ENCODE measurements at regions not wholly inside any gene's neighbourhood (a gene's known extent, or its start where the extent isn't known, plus 50 kb on each side); places are given as distances from the start of the nearest gene placed in this dataset.

DNA sequence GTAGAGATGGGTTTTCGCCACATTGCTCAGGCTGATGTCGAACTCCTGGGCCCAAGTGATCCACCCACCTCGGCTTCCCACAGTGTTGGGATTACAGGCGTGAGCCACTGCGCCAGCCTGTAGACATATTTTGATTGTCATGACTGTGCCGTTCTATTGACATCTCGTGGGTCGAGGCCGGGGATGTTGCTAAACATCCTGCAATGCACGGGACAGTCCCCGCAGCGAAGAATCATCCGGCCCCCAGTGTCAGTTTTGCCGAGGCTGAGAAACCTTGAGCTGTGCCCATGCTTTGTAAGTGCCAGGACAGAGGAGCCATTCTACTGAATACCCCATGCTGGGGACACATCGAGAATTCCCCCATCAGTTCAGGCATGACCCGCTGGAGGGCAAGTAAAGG lies 69.1 kb upstream of the GSE1 start:
- TF ChIP-seq, protein P1, sequence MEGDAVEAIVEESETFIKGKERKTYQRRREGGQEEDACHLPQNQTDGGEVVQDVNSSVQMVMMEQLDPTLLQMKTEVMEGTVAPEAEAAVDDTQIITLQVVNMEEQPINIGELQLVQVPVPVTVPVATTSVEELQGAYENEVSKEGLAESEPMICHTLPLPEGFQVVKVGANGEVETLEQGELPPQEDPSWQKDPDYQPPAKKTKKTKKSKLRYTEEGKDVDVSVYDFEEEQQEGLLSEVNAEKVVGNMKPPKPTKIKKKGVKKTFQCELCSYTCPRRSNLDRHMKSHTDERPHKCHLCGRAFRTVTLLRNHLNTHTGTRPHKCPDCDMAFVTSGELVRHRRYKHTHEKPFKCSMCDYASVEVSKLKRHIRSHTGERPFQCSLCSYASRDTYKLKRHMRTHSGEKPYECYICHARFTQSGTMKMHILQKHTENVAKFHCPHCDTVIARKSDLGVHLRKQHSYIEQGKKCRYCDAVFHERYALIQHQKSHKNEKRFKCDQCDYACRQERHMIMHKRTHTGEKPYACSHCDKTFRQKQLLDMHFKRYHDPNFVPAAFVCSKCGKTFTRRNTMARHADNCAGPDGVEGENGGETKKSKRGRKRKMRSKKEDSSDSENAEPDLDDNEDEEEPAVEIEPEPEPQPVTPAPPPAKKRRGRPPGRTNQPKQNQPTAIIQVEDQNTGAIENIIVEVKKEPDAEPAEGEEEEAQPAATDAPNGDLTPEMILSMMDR (IDR thresholded peaks at IDR 0.05; ENCODE audit: poor library complexity, severe bottlenecking): no peak
- TF ChIP-seq, protein P2, sequence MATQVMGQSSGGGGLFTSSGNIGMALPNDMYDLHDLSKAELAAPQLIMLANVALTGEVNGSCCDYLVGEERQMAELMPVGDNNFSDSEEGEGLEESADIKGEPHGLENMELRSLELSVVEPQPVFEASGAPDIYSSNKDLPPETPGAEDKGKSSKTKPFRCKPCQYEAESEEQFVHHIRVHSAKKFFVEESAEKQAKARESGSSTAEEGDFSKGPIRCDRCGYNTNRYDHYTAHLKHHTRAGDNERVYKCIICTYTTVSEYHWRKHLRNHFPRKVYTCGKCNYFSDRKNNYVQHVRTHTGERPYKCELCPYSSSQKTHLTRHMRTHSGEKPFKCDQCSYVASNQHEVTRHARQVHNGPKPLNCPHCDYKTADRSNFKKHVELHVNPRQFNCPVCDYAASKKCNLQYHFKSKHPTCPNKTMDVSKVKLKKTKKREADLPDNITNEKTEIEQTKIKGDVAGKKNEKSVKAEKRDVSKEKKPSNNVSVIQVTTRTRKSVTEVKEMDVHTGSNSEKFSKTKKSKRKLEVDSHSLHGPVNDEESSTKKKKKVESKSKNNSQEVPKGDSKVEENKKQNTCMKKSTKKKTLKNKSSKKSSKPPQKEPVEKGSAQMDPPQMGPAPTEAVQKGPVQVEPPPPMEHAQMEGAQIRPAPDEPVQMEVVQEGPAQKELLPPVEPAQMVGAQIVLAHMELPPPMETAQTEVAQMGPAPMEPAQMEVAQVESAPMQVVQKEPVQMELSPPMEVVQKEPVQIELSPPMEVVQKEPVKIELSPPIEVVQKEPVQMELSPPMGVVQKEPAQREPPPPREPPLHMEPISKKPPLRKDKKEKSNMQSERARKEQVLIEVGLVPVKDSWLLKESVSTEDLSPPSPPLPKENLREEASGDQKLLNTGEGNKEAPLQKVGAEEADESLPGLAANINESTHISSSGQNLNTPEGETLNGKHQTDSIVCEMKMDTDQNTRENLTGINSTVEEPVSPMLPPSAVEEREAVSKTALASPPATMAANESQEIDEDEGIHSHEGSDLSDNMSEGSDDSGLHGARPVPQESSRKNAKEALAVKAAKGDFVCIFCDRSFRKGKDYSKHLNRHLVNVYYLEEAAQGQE (IDR thresholded peaks at IDR 0.05; ENCODE audit: borderline replicate concordance): no peak
- TF ChIP-seq EP300 (conservative IDR thresholded peaks at IDR 0.05; ENCODE audit: poor library complexity, severe bottlenecking) (no peak), RAD21 (conservative IDR thresholded peaks at IDR 0.05) (no peak), TAF1 (IDR thresholded peaks at IDR 0.05; ENCODE audit: low read depth) (no peak), POLR2AphosphoS5 (IDR thresholded peaks at IDR 0.05) (no peak), SMC3 (conservative IDR thresholded peaks at IDR 0.05; ENCODE audit: poor library complexity) (no peak), EZH2 (IDR thresholded peaks at IDR 0.05; ENCODE audit: borderline replicate concordance, insufficient read depth, low read length, poor library complexity, severe bottlenecking) (no peak), MXI1 (conservative IDR thresholded peaks at IDR 0.05; ENCODE audit: poor library complexity, severe bottlenecking) (no peak)
